Caki2 (cell line): ENCODE measurements at regions not wholly inside any gene's neighbourhood (a gene's known extent, or its start where the extent isn't known, plus 50 kb on each side); places are given as distances from the start of the nearest gene placed in this dataset.

ENCODE experiments used
- DNase-seq: peaks from one replicate; pipeline ENCODE4 v3.0.0-alpha.2; 2015; ENCODE audit warnings: low read depth
- in situ Hi-C: cut with HindIII; loops from 2 replicates; pipeline ENCODE4 v1.10.0; 2016; ENCODE audit warnings: low sequenced_read_pairs, low pct_unique_long_range_greater_than_20kb, mixed read lengths

GRCh38 chr7:25894002-25894901 lies 257.7 kb upstream of the NFE2L3 start:
- peak; percentile 78 for DNase-seq
- in situ Hi-C loops, result no loop called here

GRCh38 chr7:25894902-25895791 lies 256.9 kb upstream of the NFE2L3 start:
- DNase-seq, result peak; percentile 55
- in situ Hi-C loops, result no loop called here

- DNase-seq, result no peak
- in situ Hi-C loops, result no loop called here
These were observed 256.2 kb upstream of the NFE2L3 start for GRCh38 chr7:25895792-25896171.

- DNase-seq, result no peak
- in situ Hi-C loops, result no loop called here
These were observed 254.7 kb upstream of the NFE2L3 start for GRCh38 chr7:25897261-25897782.

- DNase-seq, result no peak
- in situ Hi-C loops, result no loop called here
These were observed 251.8 kb upstream of the NFE2L3 start for GRCh38 chr7:25900245-25900644.

GRCh38 chr7:25900877-25901276 lies 251.1 kb upstream of the NFE2L3 start:
- DNase-seq, result no peak
- in situ Hi-C loops, result no loop called here

GRCh38 chr7:25901658-25902057 lies 250.3 kb upstream of the NFE2L3 start:
- in situ Hi-C loops, result no loop called here
- no peak for DNase-seq

GRCh38 chr7:25906003-25906402 lies 246.0 kb upstream of the NFE2L3 start:
- in situ Hi-C loops, result no loop called here
- DNase-seq, result no peak

- in situ Hi-C loops, result no loop called here
These were observed 245.2 kb upstream of the NFE2L3 start for GRCh38 chr7:25906760-25907159.

GRCh38 chr7:25907214-25907613 lies 244.8 kb upstream of the NFE2L3 start:
- no peak for DNase-seq
- in situ Hi-C loops, result no loop called here

More at GRCh38 chr7:25906760-25907159, 245.2 kb upstream of the NFE2L3 start:
- no peak for DNase-seq

- DNase-seq, result no peak
- in situ Hi-C loops, result no loop called here
These were observed 244.3 kb upstream of the NFE2L3 start for GRCh38 chr7:25907731-25908130.

- in situ Hi-C loops, result no loop called here
- DNase-seq, result no peak
These were observed 243.6 kb upstream of the NFE2L3 start for GRCh38 chr7:25908154-25908949.

GRCh38 chr7:25911738-25912607 lies 240.0 kb upstream of the NFE2L3 start:
- in situ Hi-C loops, result no loop called here
- DNase-seq, result no peak

- in situ Hi-C loops, result no loop called here
- no peak for DNase-seq
These were observed 238.3 kb upstream of the NFE2L3 start for GRCh38 chr7:25913598-25914224.

- in situ Hi-C loops, result no loop called here
- DNase-seq, result no peak
These were observed 233.3 kb upstream of the NFE2L3 start for GRCh38 chr7:25918731-25919130.

- in situ Hi-C loops, result no loop called here
- no peak for DNase-seq
These were observed 229.7 kb upstream of the NFE2L3 start for GRCh38 chr7:25922296-25922695.
